GM23338 (cell line): ENCODE measurements at regions not wholly inside any gene's neighbourhood (a gene's known extent, or its start where the extent isn't known, plus 50 kb on each side); places are given as distances from the start of the nearest gene placed in this dataset.

Source experiments
- ATAC-seq: fragments of 200-7000 bp; cut with Tn5 transposase; 3 replicates; pipeline ENCODE4 v1.9.1; 2020
- DNase-seq: peaks from one replicate; pipeline ENCODE4 v3.0.0-alpha.2; 2015; ENCODE audit warnings: low spot score
- H2AFZ ChIP-seq: fragments of 200-600 bp; sonication (generic); 2 replicates; pipeline ENCODE4 v1.8.0; 2016; ENCODE audit warnings: antibody characterized with exemption, mild to moderate bottlenecking, moderate library complexity
- H3F3A ChIP-seq: fragments of 200-600 bp; sonication (generic); replicated peaks from 2 replicates; pipeline ENCODE4 v1.8.0; 2017; ENCODE audit warnings: antibody characterized with exemption, mixed run types, low read depth
- H3K27ac ChIP-seq: fragments of 200-600 bp; sonication (generic); 2 replicates; pipeline ENCODE4 v1.6.1; 2016; ENCODE audit warnings: low read depth
- H3K27me3 ChIP-seq: fragments of 200-600 bp; sonication (generic); 2 replicates; pipeline ENCODE4 v1.8.0; 2016; ENCODE audit warnings: mild to moderate bottlenecking, mixed run types, moderate library complexity; ENCODE audit not compliant: insufficient read depth
- H3K36me3 ChIP-seq: fragments of 200-600 bp; sonication (generic); 2 replicates; pipeline ENCODE4 v1.8.0; 2016; ENCODE audit warnings: mild to moderate bottlenecking; ENCODE audit not compliant: insufficient read depth
- H3K4me1 ChIP-seq: fragments of 200-600 bp; sonication (generic); 2 replicates; pipeline ENCODE4 v1.8.0; 2016; ENCODE audit warnings: mild to moderate bottlenecking, moderate library complexity; ENCODE audit not compliant: insufficient read depth
- H3K4me2 ChIP-seq: fragments of 200-600 bp; sonication (generic); 2 replicates; pipeline ENCODE4 v1.7.1; 2017; ENCODE audit warnings: mixed run types
- H3K4me3 ChIP-seq: fragments of 200-600 bp; sonication (generic); 2 replicates; pipeline ENCODE4 v1.6.1; 2016; ENCODE audit warnings: mixed run types
- H3K79me2 ChIP-seq: fragments of 200-600 bp; sonication (generic); replicated peaks from 2 replicates; pipeline ENCODE4 v1.8.0; 2017; ENCODE audit warnings: mild to moderate bottlenecking; ENCODE audit not compliant: insufficient read depth
- H3K9me2 ChIP-seq: fragments of 200-600 bp; sonication (generic); 2 replicates; pipeline ENCODE4 v1.8.0; 2017; ENCODE audit not compliant: insufficient read depth
- H4K20me1 ChIP-seq: fragments of 200-600 bp; sonication (generic); replicated peaks from 2 replicates; pipeline ENCODE4 v1.8.0; 2017; ENCODE audit warnings: mild to moderate bottlenecking; ENCODE audit not compliant: insufficient read depth
- H3K27ac Mint-ChIP-seq: 2 replicates; pipeline ENCODE4 v1.8.0; 2020; ENCODE audit warnings: inconsistent platforms, mild to moderate bottlenecking, moderate library complexity, mixed read lengths
- H3K27me3 Mint-ChIP-seq: 3 replicates; pipeline ENCODE4 v1.8.0; 2022; ENCODE audit warnings: low read depth, mild to moderate bottlenecking, moderate library complexity, mixed read lengths, inconsistent platforms; ENCODE audit not compliant: insufficient read depth, poor library complexity
- H3K36me3 Mint-ChIP-seq: 3 replicates; pipeline ENCODE4 v1.8.0; 2021; ENCODE audit warnings: low read depth, mild to moderate bottlenecking, inconsistent platforms, moderate library complexity, mixed read lengths
- H3K4me1 Mint-ChIP-seq: 3 replicates; pipeline ENCODE4 v1.8.0; 2020; ENCODE audit warnings: mild to moderate bottlenecking, inconsistent platforms, mixed read lengths
- H3K4me3 Mint-ChIP-seq: 3 replicates; pipeline ENCODE4 v1.8.0; 2021; ENCODE audit warnings: moderate library complexity, mild to moderate bottlenecking, inconsistent platforms, mixed read lengths
- H3K9me3 Mint-ChIP-seq: 3 replicates; pipeline ENCODE4 v1.8.0; 2020; ENCODE audit warnings: moderate library complexity, mild to moderate bottlenecking, inconsistent platforms, mixed read lengths
- CREB1 ChIP-seq: fragments of 250-450 bp; sonication (Bioruptor Pico); IDR thresholded peaks from 2 replicates; pipeline ENCODE4 v1.5.0; 2020; ENCODE audit warnings: low read depth, mild to moderate bottlenecking, moderate library complexity
- EZH2 ChIP-seq: fragments of 200-600 bp; sonication (generic); IDR thresholded peaks from one replicate; pipeline ENCODE4 v1.8.0; 2017; ENCODE audit warnings: antibody characterized with exemption, mild to moderate bottlenecking, low read depth; ENCODE audit not compliant: unreplicated experiment
- EZH2phosphoT487 ChIP-seq: fragments of 200-600 bp; sonication (generic); IDR thresholded peaks from one replicate; pipeline ENCODE4 v1.8.1; 2018; ENCODE audit warnings: antibody characterized with exemption; ENCODE audit not compliant: unreplicated experiment
- POLR2AphosphoS5 ChIP-seq: IDR thresholded peaks from 2 replicates; pipeline ENCODE4 v1.6.1; 2016; ENCODE audit warnings: antibody characterized with exemption, low read depth
- STAT1 ChIP-seq: IDR thresholded peaks from one replicate; pipeline ENCODE4 v1.6.1; 2016; ENCODE audit warnings: antibody characterized with exemption; ENCODE audit not compliant: unreplicated experiment
- ZNF114 ChIP-seq: fragments of 250-450 bp; sonication (Bioruptor Pico); IDR thresholded peaks from 2 replicates; pipeline ENCODE4 v1.5.0; 2020; ENCODE audit warnings: mild to moderate bottlenecking, moderate library complexity
- ZNF331 ChIP-seq: fragments of 250-450 bp; sonication (Bioruptor Pico); IDR thresholded peaks from 2 replicates; pipeline ENCODE4 v1.5.0; 2020; ENCODE audit warnings: low read depth, mild to moderate bottlenecking, moderate library complexity
- TF ChIP-seq, protein P1 (sequence below): IDR thresholded peaks from one replicate; pipeline ENCODE4 v1.6.1; 2018; ENCODE audit warnings: antibody characterized with exemption; ENCODE audit not compliant: unreplicated experiment
- TF ChIP-seq, protein P2 (sequence below): fragments of 250-450 bp; sonication (Bioruptor Pico); IDR thresholded peaks from 2 replicates; pipeline ENCODE4 v1.5.0; 2020; ENCODE audit warnings: mild to moderate bottlenecking, moderate library complexity

DNA sequence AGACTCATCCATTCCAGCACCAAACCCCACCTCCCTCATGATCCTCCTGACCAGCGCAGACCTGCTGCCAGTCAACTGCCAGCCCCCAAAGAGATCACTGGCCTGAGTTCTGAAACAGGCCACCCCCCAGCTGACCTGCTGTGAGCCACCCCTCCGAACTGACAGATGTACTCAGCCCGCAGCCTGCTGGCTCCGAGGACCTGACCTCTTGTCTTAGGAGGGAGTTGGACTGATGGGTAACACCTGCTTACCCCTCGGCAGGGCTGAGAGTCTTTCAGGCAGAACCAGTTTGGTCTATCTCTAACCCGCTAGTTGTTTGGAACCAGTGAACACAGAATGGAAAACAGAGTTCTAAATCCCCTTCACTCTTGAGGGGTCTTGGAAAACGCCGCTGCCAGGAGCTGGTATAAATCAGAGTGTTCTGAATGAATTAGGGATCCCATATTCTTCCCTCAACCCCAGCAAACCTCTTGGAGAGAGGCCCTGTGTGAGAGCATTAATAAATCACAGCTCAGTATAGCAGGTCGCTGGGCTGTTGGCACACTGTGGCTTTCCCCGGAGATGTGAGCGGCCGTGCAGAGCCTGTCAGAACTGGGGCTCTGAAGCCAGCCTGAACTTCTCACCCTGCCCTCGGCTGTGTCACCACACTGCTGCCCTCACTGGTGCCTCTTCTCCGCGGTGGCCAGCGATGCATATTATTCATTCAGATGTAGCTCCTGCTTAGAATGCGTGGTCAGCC is 165.1 kb upstream of the NCAM1 start (continued):
- TF ChIP-seq CREB1 (CRISPR knock-in tag): no peak
- no peak for TF ChIP-seq POLR2AphosphoS5
- TF ChIP-seq, protein P1, sequence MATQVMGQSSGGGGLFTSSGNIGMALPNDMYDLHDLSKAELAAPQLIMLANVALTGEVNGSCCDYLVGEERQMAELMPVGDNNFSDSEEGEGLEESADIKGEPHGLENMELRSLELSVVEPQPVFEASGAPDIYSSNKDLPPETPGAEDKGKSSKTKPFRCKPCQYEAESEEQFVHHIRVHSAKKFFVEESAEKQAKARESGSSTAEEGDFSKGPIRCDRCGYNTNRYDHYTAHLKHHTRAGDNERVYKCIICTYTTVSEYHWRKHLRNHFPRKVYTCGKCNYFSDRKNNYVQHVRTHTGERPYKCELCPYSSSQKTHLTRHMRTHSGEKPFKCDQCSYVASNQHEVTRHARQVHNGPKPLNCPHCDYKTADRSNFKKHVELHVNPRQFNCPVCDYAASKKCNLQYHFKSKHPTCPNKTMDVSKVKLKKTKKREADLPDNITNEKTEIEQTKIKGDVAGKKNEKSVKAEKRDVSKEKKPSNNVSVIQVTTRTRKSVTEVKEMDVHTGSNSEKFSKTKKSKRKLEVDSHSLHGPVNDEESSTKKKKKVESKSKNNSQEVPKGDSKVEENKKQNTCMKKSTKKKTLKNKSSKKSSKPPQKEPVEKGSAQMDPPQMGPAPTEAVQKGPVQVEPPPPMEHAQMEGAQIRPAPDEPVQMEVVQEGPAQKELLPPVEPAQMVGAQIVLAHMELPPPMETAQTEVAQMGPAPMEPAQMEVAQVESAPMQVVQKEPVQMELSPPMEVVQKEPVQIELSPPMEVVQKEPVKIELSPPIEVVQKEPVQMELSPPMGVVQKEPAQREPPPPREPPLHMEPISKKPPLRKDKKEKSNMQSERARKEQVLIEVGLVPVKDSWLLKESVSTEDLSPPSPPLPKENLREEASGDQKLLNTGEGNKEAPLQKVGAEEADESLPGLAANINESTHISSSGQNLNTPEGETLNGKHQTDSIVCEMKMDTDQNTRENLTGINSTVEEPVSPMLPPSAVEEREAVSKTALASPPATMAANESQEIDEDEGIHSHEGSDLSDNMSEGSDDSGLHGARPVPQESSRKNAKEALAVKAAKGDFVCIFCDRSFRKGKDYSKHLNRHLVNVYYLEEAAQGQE: no peak
- no peak for TF ChIP-seq STAT1
- TF ChIP-seq EZH2: no peak
- no peak for TF ChIP-seq EZH2phosphoT487

DNA sequence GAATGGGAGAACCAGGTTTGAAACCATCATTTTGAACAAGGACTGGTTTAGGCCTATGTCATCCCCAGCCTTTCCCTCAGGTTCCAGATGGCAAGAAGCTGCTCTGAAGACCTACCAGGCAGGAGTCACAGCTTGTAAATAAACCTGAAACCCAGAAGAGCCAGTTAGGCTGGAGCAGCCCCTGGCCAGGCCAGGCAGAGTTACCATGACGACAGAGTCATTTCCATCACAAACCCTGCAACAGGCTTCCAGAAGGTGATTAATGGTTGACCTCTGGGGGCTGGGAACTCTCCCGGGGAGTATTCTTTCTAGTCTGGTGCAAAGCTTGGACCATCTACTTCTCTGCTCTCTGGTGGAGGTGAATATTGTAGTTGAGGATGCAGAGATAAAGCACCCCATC is 164.1 kb upstream of the NCAM1 start:
- no peak overlapping the region for H3K27ac ChIP-seq
- no peak overlapping the region; the same call in 2 of the 3 replicates for H3K4me3 Mint-ChIP-seq
- peaks cover 9% of the 10 kb centered on the region for H3K27me3 Mint-ChIP-seq
- H3K4me2 ChIP-seq: peak overlapping the region; percentile 68
- H3K27me3 ChIP-seq: no peaks in the 10 kb centered on the region
- peaks cover 30% of the 10 kb centered on the region for H3K4me1 Mint-ChIP-seq
- H3K36me3 Mint-ChIP-seq: no peaks in the 10 kb centered on the region
- no peaks in the 10 kb centered on the region for H3K79me2 ChIP-seq
- no peaks in the 10 kb centered on the region for H3K36me3 ChIP-seq
- peak overlapping the region; percentile 81 for H3K27ac Mint-ChIP-seq
- TF ChIP-seq, protein P2, sequence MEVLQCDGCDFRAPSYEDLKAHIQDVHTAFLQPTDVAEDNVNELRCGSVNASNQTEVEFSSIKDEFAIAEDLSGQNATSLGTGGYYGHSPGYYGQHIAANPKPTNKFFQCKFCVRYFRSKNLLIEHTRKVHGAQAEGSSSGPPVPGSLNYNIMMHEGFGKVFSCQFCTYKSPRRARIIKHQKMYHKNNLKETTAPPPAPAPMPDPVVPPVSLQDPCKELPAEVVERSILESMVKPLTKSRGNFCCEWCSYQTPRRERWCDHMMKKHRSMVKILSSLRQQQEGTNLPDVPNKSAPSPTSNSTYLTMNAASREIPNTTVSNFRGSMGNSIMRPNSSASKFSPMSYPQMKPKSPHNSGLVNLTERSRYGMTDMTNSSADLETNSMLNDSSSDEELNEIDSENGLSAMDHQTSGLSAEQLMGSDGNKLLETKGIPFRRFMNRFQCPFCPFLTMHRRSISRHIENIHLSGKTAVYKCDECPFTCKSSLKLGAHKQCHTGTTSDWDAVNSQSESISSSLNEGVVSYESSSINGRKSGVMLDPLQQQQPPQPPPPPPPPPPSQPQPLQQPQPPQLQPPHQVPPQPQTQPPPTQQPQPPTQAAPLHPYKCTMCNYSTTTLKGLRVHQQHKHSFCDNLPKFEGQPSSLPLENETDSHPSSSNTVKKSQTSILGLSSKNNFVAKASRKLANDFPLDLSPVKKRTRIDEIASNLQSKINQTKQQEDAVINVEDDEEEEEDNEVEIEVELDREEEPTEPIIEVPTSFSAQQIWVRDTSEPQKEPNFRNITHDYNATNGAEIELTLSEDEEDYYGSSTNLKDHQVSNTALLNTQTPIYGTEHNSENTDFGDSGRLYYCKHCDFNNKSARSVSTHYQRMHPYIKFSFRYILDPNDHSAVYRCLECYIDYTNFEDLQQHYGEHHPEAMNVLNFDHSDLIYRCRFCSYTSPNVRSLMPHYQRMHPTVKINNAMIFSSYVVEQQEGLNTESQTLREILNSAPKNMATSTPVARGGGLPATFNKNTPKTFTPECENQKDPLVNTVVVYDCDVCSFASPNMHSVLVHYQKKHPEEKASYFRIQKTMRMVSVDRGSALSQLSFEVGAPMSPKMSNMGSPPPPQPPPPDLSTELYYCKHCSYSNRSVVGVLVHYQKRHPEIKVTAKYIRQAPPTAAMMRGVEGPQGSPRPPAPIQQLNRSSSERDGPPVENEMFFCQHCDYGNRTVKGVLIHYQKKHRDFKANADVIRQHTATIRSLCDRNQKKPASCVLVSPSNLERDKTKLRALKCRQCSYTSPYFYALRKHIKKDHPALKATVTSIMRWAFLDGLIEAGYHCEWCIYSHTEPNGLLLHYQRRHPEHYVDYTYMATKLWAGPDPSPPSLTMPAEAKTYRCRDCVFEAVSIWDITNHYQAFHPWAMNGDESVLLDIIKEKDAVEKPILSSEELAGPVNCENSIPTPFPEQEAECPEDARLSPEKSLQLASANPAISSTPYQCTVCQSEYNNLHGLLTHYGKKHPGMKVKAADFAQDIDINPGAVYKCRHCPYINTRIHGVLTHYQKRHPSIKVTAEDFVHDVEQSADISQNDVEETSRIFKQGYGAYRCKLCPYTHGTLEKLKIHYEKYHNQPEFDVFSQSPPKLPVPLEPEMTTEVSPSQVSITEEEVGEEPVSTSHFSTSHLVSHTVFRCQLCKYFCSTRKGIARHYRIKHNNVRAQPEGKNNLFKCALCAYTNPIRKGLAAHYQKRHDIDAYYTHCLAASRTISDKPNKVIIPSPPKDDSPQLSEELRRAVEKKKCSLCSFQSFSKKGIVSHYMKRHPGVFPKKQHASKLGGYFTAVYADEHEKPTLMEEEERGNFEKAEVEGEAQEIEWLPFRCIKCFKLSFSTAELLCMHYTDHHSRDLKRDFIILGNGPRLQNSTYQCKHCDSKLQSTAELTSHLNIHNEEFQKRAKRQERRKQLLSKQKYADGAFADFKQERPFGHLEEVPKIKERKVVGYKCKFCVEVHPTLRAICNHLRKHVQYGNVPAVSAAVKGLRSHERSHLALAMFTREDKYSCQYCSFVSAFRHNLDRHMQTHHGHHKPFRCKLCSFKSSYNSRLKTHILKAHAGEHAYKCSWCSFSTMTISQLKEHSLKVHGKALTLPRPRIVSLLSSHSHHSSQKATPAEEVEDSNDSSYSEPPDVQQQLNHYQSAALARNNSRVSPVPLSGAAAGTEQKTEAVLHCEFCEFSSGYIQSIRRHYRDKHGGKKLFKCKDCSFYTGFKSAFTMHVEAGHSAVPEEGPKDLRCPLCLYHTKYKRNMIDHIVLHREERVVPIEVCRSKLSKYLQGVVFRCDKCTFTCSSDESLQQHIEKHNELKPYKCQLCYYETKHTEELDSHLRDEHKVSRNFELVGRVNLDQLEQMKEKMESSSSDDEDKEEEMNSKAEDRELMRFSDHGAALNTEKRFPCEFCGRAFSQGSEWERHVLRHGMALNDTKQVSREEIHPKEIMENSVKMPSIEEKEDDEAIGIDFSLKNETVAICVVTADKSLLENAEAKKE: peak; percentile 67
- 0 out of 2 replicates have a peak, but pooled peaks have one; percentile 34 for TF ChIP-seq ZNF114 (CRISPR knock-in tag)
- no peak for TF ChIP-seq CREB1 (CRISPR knock-in tag)
- TF ChIP-seq EZH2phosphoT487: no peak
- TF ChIP-seq EZH2: no peak
- TF ChIP-seq POLR2AphosphoS5: no peak
- TF ChIP-seq ZNF331 (CRISPR knock-in tag): no peak
- H3F3A ChIP-seq: no peaks in the 10 kb centered on the region
- H3K9me2 ChIP-seq: no peaks in the 10 kb centered on the region; the same call in 1 of the 2 replicates
- no peak overlapping the region; the same call in 1 of the 2 replicates for H3K4me3 ChIP-seq
- ATAC-seq (peak; percentile 87), DNase-seq (peak; percentile 82)
- no peaks in the 10 kb centered on the region for H3K9me3 Mint-ChIP-seq
- H4K20me1 ChIP-seq: no peaks in the 10 kb centered on the region
- H3K4me1 ChIP-seq: peaks cover 11% of the 10 kb centered on the region
- H2AFZ ChIP-seq: peak overlapping the region; percentile 70; the same call in 1 of the 2 replicates
